Trophoblast cell (in vitro differentiated cells and primary cell): ENCODE measurements at regions not wholly inside any gene's neighbourhood (a gene's known extent, or its start where the extent isn't known, plus 50 kb on each side); places are given as distances from the start of the nearest gene placed in this dataset.

ENCODE experiments used
- DNase-seq, 2 donors: peaks; one replicate each; pipeline ENCODE4 v3.0.0-alpha.2; 2016
- H2AFZ ChIP-seq: 2 replicates; pipeline ENCODE4 v1.6.1; 2013; ENCODE audit warnings: low read length, moderate library complexity, mild to moderate bottlenecking; ENCODE audit not compliant: insufficient read depth, poor library complexity
- H2AK5ac ChIP-seq: 2 replicates; pipeline ENCODE4 v1.6.1; 2013; ENCODE audit warnings: mild to moderate bottlenecking, low read length
- H2BK120ac ChIP-seq: 2 replicates; pipeline ENCODE4 v1.6.1; 2013; ENCODE audit warnings: low read length, mild to moderate bottlenecking, moderate library complexity; ENCODE audit not compliant: insufficient read depth, poor library complexity
- H2BK12ac ChIP-seq: 2 replicates; pipeline ENCODE4 v1.6.1; 2013; ENCODE audit warnings: mild to moderate bottlenecking, low read length, moderate library complexity
- H2BK5ac ChIP-seq: 2 replicates; pipeline ENCODE4 v1.6.1; 2013; ENCODE audit warnings: low read length, low read depth, moderate library complexity, mild to moderate bottlenecking; ENCODE audit not compliant: poor library complexity
- H3K14ac ChIP-seq: 2 replicates; pipeline ENCODE4 v1.6.1; 2013; ENCODE audit warnings: mild to moderate bottlenecking, low read length
- H3K18ac ChIP-seq: 2 replicates; pipeline ENCODE4 v1.6.1; 2013; ENCODE audit warnings: mild to moderate bottlenecking, low read length
- H3K23ac ChIP-seq: 2 replicates; pipeline ENCODE4 v1.6.1; 2013; ENCODE audit warnings: low read length
- H3K27ac ChIP-seq: 2 replicates; pipeline ENCODE4 v1.5.1; 2013; ENCODE audit warnings: low read depth, mild to moderate bottlenecking, inconsistent platforms, low read length, moderate library complexity
- H3K27me3 ChIP-seq: 2 replicates; pipeline ENCODE4 v1.6.1; 2013; ENCODE audit warnings: inconsistent platforms, mild to moderate bottlenecking, low read length, moderate library complexity; ENCODE audit not compliant: insufficient read depth
- H3K36me3 ChIP-seq, 2 experiments: 1 replicate in 1 of 2; 2 replicates in 1 of 2; pipeline ENCODE4 v1.6.1; 2013; ENCODE audit warnings: low read length in 2 of 2, mild to moderate bottlenecking in 2 of 2, moderate library complexity in 1 of 2; ENCODE audit not compliant: insufficient read depth in 2 of 2, control insufficient read depth in 1 of 2
- H3K4ac ChIP-seq: 2 replicates; pipeline ENCODE4 v1.6.1; 2013; ENCODE audit warnings: low read depth, mild to moderate bottlenecking, low read length, moderate library complexity
- H3K4me1 ChIP-seq, 2 experiments: 1 replicate in 1 of 2; 2 replicates in 1 of 2; pipeline ENCODE4 v1.6.1; 2013; ENCODE audit warnings: low read length in 2 of 2, mild to moderate bottlenecking in 2 of 2, moderate library complexity in 1 of 2; ENCODE audit not compliant: insufficient read depth in 2 of 2, control insufficient read depth in 1 of 2
- H3K4me2 ChIP-seq: 2 replicates; pipeline ENCODE4 v1.6.1; 2013; ENCODE audit warnings: inconsistent platforms, mild to moderate bottlenecking, low read length, moderate library complexity
- H3K4me3 ChIP-seq: 2 replicates; pipeline ENCODE4 v1.5.1; 2013; ENCODE audit warnings: mild to moderate bottlenecking, low read depth, low read length, inconsistent platforms
- H3K79me1 ChIP-seq: one replicate; pipeline ENCODE4 v1.6.1; 2013; ENCODE audit warnings: low read length
- H3K79me2 ChIP-seq: 2 replicates; pipeline ENCODE4 v1.6.1; 2013; ENCODE audit warnings: low read length, mild to moderate bottlenecking; ENCODE audit not compliant: control insufficient read depth, insufficient read depth, poor library complexity
- H3K9ac ChIP-seq: 2 replicates; pipeline ENCODE4 v1.6.1; 2013; ENCODE audit warnings: mild to moderate bottlenecking, low read length
- H3K9me3 ChIP-seq: 2 replicates; pipeline ENCODE4 v1.6.1; 2013; ENCODE audit warnings: low read depth, mild to moderate bottlenecking, control low read depth, inconsistent platforms, low read length; ENCODE audit not compliant: insufficient read depth
- H4K12ac ChIP-seq: 2 replicates; pipeline ENCODE4 v1.6.1; 2013; ENCODE audit warnings: low read depth, mild to moderate bottlenecking, low read length, moderate library complexity
- H4K8ac ChIP-seq: 2 replicates; pipeline ENCODE4 v1.6.1; 2013; ENCODE audit warnings: low read depth, mild to moderate bottlenecking, low read length, moderate library complexity
- H4K91ac ChIP-seq: one replicate; pipeline ENCODE4 v1.6.1; 2013; ENCODE audit warnings: low read depth, mild to moderate bottlenecking, low read length, moderate library complexity
- WGBS: extraction: QIAGEN DNeasy Blood & Tissue Kit; methylation state at CpG from one replicate; pipeline ENCODE4 v1.1.7; 2013; ENCODE audit warnings: missing lambda C conversion rate; ENCODE audit not compliant: insufficient read length, insufficient coverage; ENCODE audit errors: extremely low coverage; 5-methylcytosine and 5-hydroxymethylcytosine counted together

DNA sequence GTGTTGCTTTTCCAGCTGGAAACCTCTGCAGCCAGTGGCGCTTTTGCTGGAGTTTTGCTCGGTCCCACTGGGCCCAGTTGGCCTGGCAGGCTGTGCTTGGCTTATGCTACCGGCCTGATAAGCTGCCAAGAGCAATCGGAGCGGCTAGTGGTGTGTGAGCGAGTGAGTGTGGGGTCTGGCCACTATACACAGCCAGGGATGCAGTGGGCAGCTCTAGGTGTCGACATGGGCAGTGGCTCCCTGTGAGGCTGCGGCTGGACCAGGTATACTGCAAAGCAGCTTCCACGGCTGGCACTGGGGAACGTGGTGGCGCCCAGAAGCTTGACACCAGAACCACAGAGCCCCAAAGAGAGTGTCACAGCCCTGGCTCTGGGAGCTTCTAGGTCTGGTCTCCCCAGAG lies 996.5 kb downstream of the GRIK2 start:
- WGBS, result no CpG with 5 or more reads among the region's 11 CpGs
- H4K8ac ChIP-seq, result no peak overlapping the region
- no peak for DNase-seq
- H3K79me2 ChIP-seq, result no peaks in the 10 kb centered on the region
- H3K4me3 ChIP-seq, result no peak overlapping the region
- H3K18ac ChIP-seq, result no peak overlapping the region
- H3K79me1 ChIP-seq, result no peaks in the 10 kb centered on the region
- no peak overlapping the region for H4K12ac ChIP-seq
- H3K4me1 ChIP-seq, result no peaks in the 10 kb centered on the region
- H3K9ac ChIP-seq, result no peak overlapping the region
- H3K9me3 ChIP-seq, result no peaks in the 10 kb centered on the region
- no peak overlapping the region for H3K27ac ChIP-seq
- H3K36me3 ChIP-seq, result no peaks in the 10 kb centered on the region
- H4K91ac ChIP-seq, result no peak overlapping the region
- H2BK5ac ChIP-seq, result no peak overlapping the region
- H2BK120ac ChIP-seq, result no peak overlapping the region
- no peak overlapping the region for H3K4me2 ChIP-seq
- no peaks in the 10 kb centered on the region for H3K27me3 ChIP-seq
- no peak overlapping the region for H2AFZ ChIP-seq
- H3K23ac ChIP-seq, result no peak overlapping the region
- H3K4ac ChIP-seq, result no peak overlapping the region
- H2AK5ac ChIP-seq, result no peak overlapping the region
- no peak overlapping the region for H3K14ac ChIP-seq
- no peak overlapping the region for H2BK12ac ChIP-seq

DNA sequence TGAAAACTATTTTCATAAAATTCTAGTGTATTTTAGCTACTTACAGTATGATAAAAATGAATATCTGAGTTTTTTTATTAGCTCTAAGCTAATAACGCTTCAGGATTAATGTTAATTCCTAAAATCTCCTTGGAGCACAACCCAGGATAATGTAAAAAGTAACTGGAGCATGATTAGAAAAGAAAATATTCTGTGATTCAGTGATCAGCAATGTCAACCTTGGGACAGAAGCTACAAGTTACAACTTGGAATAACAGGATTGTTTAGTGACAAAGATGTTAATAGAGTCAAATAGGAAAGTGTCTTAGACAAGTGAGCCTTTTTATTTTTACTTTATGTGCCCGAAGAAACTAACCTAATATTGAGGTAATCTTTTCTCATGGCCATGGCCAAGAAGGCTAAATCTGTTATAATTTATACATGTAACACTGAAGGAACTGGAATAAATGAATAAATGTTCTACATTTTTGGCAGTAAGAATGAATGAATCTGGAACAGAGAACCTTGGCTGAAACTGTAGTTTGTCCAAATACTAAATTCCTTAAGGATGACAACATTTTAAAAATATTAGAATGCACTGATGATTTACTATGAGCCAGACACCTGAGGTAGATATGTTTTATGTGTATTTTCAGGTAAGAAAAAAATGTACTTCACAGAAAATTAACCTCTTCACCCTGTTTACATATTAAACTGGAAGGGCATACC lies 994.0 kb downstream of the GRIK2 start:
- no peak overlapping the region for H2BK5ac ChIP-seq
- H2AK5ac ChIP-seq, result no peak overlapping the region
- H3K79me2 ChIP-seq, result no peaks in the 10 kb centered on the region
- H3K4ac ChIP-seq, result no peak overlapping the region
- no peaks in the 10 kb centered on the region for H3K36me3 ChIP-seq
- no peak overlapping the region for H4K8ac ChIP-seq
- H3K4me2 ChIP-seq, result no peak overlapping the region
- no peaks in the 10 kb centered on the region for H3K9me3 ChIP-seq
- no peak overlapping the region for H3K9ac ChIP-seq
- H3K79me1 ChIP-seq, result no peaks in the 10 kb centered on the region
- no peak overlapping the region for H4K91ac ChIP-seq
- H2AFZ ChIP-seq, result no peak overlapping the region
- no peak overlapping the region for H3K23ac ChIP-seq
- no CpG with 5 or more reads among the region's 2 CpGs for WGBS
- H2BK120ac ChIP-seq, result no peak overlapping the region
- DNase-seq, result peak in 1 of 2 donors; percentile 44
- H3K4me1 ChIP-seq, result no peaks in the 10 kb centered on the region
- no peak overlapping the region for H2BK12ac ChIP-seq
- H3K4me3 ChIP-seq, result no peak overlapping the region
- no peak overlapping the region for H3K18ac ChIP-seq
- H3K14ac ChIP-seq, result no peak overlapping the region
- H3K27ac ChIP-seq, result no peak overlapping the region
- H4K12ac ChIP-seq, result no peak overlapping the region
- H3K27me3 ChIP-seq, result no peaks in the 10 kb centered on the region

DNA sequence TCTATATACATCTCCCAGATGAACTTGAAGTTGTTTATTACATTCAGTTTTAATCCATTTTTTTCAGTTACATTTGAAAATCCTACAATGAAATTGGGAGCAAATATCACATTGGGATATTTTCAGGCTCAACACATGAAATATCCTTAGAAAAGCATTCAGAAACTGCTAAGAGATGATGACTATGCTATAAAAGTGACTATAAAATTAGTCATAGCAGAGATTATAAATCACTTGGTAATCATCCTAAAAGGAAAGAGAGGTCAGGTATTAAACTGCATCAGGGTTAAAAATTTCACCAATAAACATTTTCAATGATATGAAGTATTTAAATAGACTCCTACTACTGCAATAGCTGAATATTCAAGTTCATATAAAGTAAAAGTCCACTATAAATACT lies 987.7 kb downstream of the GRIK2 start:
- Histone ChIP-seq H4K8ac (no peak overlapping the region), H3K4me3 (no peak overlapping the region), H3K27me3 (no peaks in the 10 kb centered on the region), H2AK5ac (no peak overlapping the region), H3K18ac (no peak overlapping the region), H3K4me1 (no peaks in the 10 kb centered on the region), H2BK120ac (no peak overlapping the region), H2BK12ac (no peak overlapping the region), H4K12ac (no peak overlapping the region), H3K4me2 (no peak overlapping the region), H2BK5ac (no peak overlapping the region), H3K79me2 (no peaks in the 10 kb centered on the region), H3K23ac (no peak overlapping the region), H3K27ac (no peak overlapping the region), H3K9ac (no peak overlapping the region), H3K9me3 (no peaks in the 10 kb centered on the region), H4K91ac (no peak overlapping the region), H3K14ac (no peak overlapping the region), H2AFZ (no peak overlapping the region), H3K79me1 (no peaks in the 10 kb centered on the region), H3K36me3 (no peaks in the 10 kb centered on the region), H3K4ac (no peak overlapping the region)
- DNase-seq, result no peak

DNA sequence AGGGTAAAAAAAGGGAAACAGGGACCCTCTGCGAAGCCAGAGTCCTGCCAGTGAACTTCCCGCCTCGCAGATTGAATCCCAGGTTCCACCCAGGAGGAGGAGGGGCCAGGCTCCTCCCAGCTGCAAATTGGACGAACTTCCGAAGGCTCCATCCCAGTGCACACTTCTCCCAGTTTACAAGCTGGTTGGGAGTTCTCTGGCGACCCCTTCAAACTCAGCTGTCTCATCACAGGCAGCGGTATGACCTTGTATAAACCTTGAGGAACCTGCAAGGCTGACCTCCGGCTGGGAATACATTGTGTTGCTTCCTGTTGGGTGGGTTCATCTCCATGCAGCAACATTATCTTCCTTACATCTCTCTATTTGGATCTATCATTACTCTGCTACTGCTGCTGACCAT lies 962.7 kb downstream of the GRIK2 start:
- Histone ChIP-seq H3K14ac (no peak overlapping the region), H3K79me1 (no peaks in the 10 kb centered on the region), H3K9ac (no peak overlapping the region), H2AFZ (no peak overlapping the region), H3K4ac (no peak overlapping the region), H2AK5ac (no peak overlapping the region), H4K8ac (no peak overlapping the region), H3K27ac (no peak overlapping the region), H3K9me3 (no peaks in the 10 kb centered on the region), H3K18ac (no peak overlapping the region), H3K4me1 (no peaks in the 10 kb centered on the region), H2BK5ac (no peak overlapping the region), H3K23ac (no peak overlapping the region), H3K27me3 (no peaks in the 10 kb centered on the region), H3K4me2 (no peak overlapping the region), H2BK120ac (no peak overlapping the region), H4K12ac (no peak overlapping the region), H2BK12ac (no peak overlapping the region), H3K79me2 (no peaks in the 10 kb centered on the region), H3K36me3 (no peaks in the 10 kb centered on the region), H3K4me3 (no peak overlapping the region), H4K91ac (no peak overlapping the region)
- DNase-seq, result no peak
- WGBS, result no CpG with 5 or more reads among the region's 8 CpGs
